GM18517 (cell line): ENCODE measurements at regions not wholly inside any gene's neighbourhood (a gene's known extent, or its start where the extent isn't known, plus 50 kb on each side); places are given as distances from the start of the nearest gene placed in this dataset.

Experiments used
- ATAC-seq: cut with Tn5 transposase; IDR thresholded peaks from one replicate; pipeline ENCODE4 v1.9.1; 2021; ENCODE audit warnings: mild to moderate bottlenecking, moderate library complexity; ENCODE audit not compliant: unreplicated experiment

- no peak for ATAC-seq
Measured at GRCh38 chr3:107970993-107971580, 119.7 kb downstream of the CD47 start.

DNA sequence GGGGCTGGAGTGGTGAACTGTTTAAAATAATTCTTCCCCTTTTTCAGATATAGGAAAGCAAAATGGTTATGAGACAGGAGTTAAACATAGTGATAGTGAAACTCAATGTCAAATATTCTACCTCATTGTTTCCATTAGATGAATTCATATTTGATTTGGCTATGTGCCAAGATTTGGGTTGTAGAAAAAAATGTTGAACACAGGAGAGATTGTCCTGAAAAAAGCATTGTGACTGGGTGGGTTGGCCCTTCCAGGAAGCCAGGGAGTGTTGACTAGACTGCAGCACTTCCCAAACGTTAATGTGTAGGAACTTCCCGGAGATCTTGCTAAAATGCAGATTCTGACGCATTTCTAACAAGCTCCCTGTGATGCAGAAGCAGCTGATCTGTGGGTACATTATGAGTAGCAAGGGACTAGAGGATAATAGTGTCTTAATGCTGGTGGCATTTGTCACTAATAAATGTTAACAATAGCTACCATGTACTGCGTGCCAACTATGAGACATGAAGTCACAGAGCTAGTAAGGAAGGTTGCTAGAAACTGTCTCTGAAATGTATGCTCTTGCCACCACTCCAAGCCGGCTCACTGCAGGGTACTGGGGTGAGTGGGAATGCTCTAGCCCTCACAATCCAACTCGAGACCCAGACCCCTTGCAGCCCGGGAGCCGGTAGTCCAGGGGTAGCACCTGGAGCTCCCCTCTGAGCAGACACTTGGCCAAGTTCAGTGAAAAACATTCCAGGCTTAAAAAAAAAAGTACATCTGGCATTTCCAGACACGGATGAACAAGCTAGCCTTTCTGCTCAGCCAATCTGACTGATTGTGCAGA, 120.6 kb downstream of the CD47 start:
- ATAC-seq = no peak

GRCh38 chr3:107969525-107969924, 121.3 kb downstream of the CD47 start:
- ATAC-seq = no peak

- ATAC-seq = no peak
Measured at GRCh38 chr3:107966276-107966675, 124.6 kb downstream of the CD47 start.

GRCh38 chr3:107965136-107965655, 125.6 kb downstream of the CD47 start:
- no peak for ATAC-seq

- ATAC-seq = no peak
Measured at GRCh38 chr3:107963581-107963980, 127.2 kb downstream of the CD47 start.

GRCh38 chr3:107962946-107963345, 127.9 kb downstream of the CD47 start:
- ATAC-seq = no peak

DNA sequence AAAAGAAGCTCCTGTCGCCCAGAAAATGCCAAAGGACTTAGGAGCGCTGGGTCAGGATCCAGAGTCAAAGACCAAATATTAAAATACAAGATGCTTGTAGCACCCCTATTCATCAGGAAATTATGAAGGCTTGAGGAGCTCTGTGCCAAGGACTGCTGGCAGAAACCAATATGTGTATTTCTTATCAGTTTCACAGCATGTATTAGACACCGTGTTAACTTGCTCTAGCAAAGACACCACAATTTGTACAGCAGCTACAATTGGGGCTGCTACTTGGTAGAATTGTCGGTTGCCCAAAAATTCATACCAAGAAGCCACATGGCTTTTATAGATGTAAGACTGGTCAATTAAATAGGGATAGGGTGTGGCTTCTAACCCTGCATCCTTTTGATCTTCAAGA, 128.8 kb downstream of the CD47 start:
- no peak for ATAC-seq

DNA sequence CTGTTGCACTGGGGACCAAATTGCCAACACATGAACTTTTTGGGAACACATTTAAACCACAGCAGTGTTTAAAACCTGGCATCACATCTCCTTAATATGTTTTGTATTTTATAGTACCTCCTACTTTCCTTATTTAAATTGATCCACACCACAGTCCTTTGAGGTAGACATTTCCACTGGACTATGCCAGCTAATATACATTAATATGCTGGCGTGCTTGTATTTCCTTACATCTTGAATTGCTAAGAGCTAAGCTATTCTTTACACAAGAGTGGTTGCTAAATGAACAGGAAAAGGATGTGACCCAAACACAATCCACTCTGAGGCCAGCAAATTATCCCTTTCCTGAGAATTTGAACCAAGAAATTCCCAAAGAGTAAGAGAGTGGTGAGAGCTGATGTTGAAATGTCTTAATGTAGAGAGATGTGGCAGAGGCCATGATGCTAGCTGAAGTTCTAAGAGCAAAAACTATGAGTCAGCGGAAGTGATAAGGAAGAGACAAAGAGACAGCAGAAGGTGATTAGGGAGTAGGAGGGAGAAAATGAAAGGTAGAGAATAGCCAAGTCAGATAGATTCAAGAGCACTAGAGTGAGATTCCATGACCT, 131.2 kb downstream of the CD47 start:
- no peak for ATAC-seq

- ATAC-seq = no peak
Measured at GRCh38 chr3:107958146-107958545, 132.7 kb downstream of the CD47 start.

- ATAC-seq = no peak
Measured at GRCh38 chr3:107956991-107957900, 133.6 kb downstream of the CD47 start.

DNA sequence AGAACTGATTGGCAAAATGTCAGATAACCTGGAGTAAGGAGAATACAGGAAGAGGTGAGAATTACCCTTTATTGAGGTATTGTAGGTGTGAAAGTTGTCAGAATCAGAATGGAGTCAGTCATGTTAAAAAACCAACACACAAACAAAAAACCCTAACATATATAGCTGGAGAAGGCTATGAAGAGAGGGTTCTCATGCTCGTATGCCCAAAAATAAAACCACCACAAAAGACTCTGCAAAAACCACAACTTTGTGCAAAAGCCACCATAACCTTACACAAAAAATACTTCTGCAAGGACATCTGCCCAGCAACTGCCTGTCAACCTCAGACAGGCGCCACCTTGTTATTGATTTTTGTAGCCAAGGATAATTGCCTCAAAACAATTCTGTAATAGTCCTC, 136.0 kb downstream of the CD47 start:
- ATAC-seq = no peak

GRCh38 chr3:107953722-107954121, 137.1 kb downstream of the CD47 start:
- ATAC-seq = no peak

DNA sequence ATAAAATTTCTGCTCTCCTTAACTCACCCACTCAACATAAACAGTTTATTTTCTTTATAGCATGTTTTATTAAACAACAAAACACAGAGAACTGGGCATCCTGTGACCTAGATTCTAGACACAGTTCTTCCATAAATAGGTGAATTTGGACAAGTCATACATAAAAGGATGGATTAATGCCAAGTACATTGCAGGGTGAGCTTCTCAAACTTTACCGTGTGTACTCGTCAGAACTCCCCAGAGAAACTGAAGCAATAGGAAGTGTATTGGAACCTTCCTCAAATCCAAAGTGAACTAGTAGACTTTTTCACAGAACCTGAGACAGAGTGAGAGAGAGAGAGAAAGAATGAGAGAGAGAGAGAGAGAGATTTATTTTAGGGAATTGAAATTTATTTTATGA, 139.7 kb downstream of the CD47 start:
- ATAC-seq = no peak

- ATAC-seq = no peak
Measured at GRCh38 chr3:107950417-107950816, 140.4 kb downstream of the CD47 start.

DNA sequence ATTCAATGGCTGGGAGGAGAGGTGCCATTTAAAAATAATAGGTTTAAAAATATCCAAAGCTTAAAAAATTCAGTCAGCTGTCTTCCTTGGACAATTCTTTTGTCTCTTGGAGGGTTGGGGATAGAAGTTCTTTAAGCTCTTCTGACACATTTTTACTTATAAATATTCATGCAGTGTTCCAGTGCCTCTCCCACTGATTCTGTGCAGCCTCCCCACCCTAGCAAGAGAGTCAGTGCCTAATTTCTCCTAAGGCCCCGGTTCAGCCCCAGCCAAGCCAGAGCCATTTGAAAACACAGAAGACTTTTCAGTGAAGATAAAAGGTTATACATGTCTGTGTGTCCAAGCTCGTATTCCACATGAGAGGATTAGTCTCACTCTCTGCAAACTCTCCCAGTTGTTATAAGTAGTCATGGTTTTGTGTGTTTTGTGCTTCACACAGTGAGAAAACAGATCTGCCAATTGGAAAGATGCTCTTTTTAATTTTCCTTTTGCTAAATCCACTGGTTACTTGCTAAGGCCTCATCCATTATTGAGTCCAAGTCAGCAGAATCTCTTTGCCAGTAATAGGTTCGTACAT, 141.3 kb downstream of the CD47 start:
- no peak for ATAC-seq

GRCh38 chr3:107947203-107947602, 143.6 kb downstream of the CD47 start:
- ATAC-seq = no peak

- no peak for ATAC-seq
Measured at GRCh38 chr3:107946700-107947099, 144.1 kb downstream of the CD47 start.

DNA sequence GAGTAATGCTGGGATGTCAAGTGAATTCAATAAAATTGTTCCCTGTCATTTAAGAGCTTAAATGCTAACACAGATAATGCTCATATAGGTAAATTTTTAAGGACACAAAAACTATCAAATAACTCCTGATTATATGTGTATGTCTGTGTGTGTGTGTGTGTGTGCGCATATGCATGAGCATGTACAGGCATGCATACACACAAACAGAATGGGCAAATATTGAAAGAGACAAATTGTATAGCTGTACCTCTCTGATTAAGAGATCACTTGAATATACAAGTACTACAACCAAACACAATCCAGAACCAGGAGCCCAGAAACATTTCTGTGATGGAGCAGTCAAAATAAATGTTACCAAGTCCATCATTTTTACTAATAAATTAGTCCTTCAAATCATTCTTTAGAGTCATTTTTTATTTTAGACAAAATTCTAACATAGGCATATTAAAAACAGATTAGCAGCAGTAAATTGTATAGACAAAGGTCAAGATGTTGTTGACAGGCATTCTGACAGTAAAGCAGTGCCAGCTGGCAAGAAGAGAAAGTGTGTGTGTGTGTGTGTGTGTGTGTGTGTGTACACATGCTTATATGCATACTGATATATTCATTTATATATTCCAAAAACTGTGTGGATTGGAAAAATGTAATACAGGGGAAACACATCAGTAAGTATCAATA, 145.3 kb downstream of the CD47 start:
- no peak for ATAC-seq
